WTC11 (cell line): ENCODE measurements at regions not wholly inside any gene's neighbourhood (a gene's known extent, or its start where the extent isn't known, plus 50 kb on each side); places are given as distances from the start of the nearest gene placed in this dataset.

Experiments
- ATAC-seq: fragments of 200-7000 bp; cut with Tn5 transposase; 2 replicates; pipeline ENCODE4 v1.10.0; 2021; ENCODE audit warnings: mild to moderate bottlenecking, moderate library complexity
- CTCF ChIA-PET: fragments of 300-600 bp; sonication (Branson Sonifier 250); formaldehyde crosslinking; loops from one replicate; lab custom pipeline; 2021; ENCODE audit warnings: antibody characterized with exemption; lab: Charles Lee
- POLR2A ChIA-PET: fragments of 350-600 bp; sonication (Branson Sonifier 250); formaldehyde crosslinking; loops from one replicate; lab custom pipeline; 2021; ENCODE audit warnings: antibody characterized with exemption; lab: Charles Lee
- DNase-seq: peaks from one replicate; pipeline ENCODE4 v3.0.0; 2021; ENCODE audit warnings: low spot score
- H3K27ac Mint-ChIP-seq: 2 replicates; pipeline ENCODE4 v1.8.0; 2021; ENCODE audit warnings: mixed read lengths
- H3K27me3 Mint-ChIP-seq: 2 replicates; pipeline ENCODE4 v1.8.0; 2021; ENCODE audit warnings: low read depth, mild to moderate bottlenecking, moderate library complexity, mixed read lengths
- H3K36me3 Mint-ChIP-seq: 2 replicates; pipeline ENCODE4 v1.8.0; 2021; ENCODE audit warnings: mixed read lengths
- H3K4me1 Mint-ChIP-seq: 2 replicates; pipeline ENCODE4 v1.8.0; 2022; ENCODE audit warnings: mixed read lengths
- H3K4me3 Mint-ChIP-seq: 2 replicates; pipeline ENCODE4 v1.8.0; 2021; ENCODE audit warnings: mild to moderate bottlenecking, moderate library complexity, mixed read lengths
- H3K9me3 Mint-ChIP-seq: 2 replicates; pipeline ENCODE4 v1.8.0; 2021; ENCODE audit warnings: mixed read lengths
- ATF2 ChIP-seq: sonication (generic); formaldehyde crosslinking; IDR thresholded peaks from 2 replicates; pipeline ENCODE4 v1.8.1; 2022; ENCODE audit warnings: low read depth, missing genetic modification reagents, borderline replicate concordance
- CREB1 ChIP-seq: sonication (generic); formaldehyde crosslinking; IDR thresholded peaks from 2 replicates; pipeline ENCODE4 v1.8.0; 2023; ENCODE audit warnings: mild to moderate bottlenecking, missing genetic modification reagents
- CTCF ChIP-seq: fragments of 200-600 bp; IDR thresholded peaks from 2 replicates; pipeline ENCODE4 v1.8.0; 2022; ENCODE audit warnings: antibody characterized with exemption
- E2F1 ChIP-seq: sonication (generic); formaldehyde crosslinking; IDR thresholded peaks from 2 replicates; pipeline ENCODE4 v1.8.0; 2022; ENCODE audit warnings: mild to moderate bottlenecking, missing genetic modification reagents
- ERG ChIP-seq: fragments of 250-450 bp; sonication (Bioruptor Pico); IDR thresholded peaks from 2 replicates; pipeline ENCODE4 v1.8.0; 2021; ENCODE audit warnings: mild to moderate bottlenecking
- FOXP4 ChIP-seq: sonication (generic); formaldehyde crosslinking; IDR thresholded peaks from 2 replicates; pipeline ENCODE4 v1.8.0; 2022; ENCODE audit warnings: mild to moderate bottlenecking, missing genetic modification reagents
- GABPB1 ChIP-seq: sonication (generic); formaldehyde crosslinking; IDR thresholded peaks from 2 replicates; pipeline ENCODE4 v1.8.1; 2023; ENCODE audit warnings: mild to moderate bottlenecking, missing genetic modification reagents
- JUN ChIP-seq: sonication (generic); formaldehyde crosslinking; IDR thresholded peaks from 2 replicates; pipeline ENCODE4 v1.8.0; 2023; ENCODE audit warnings: mild to moderate bottlenecking, missing genetic modification reagents
- KAT7 ChIP-seq: sonication (generic); formaldehyde crosslinking; IDR thresholded peaks from 2 replicates; pipeline ENCODE4 v1.8.1; 2023; ENCODE audit warnings: missing genetic modification reagents, mild to moderate bottlenecking, borderline replicate concordance
- MXD4 ChIP-seq: fragments of 250-450 bp; sonication (Bioruptor Pico); IDR thresholded peaks from 2 replicates; pipeline ENCODE4 v1.8.0; 2021; ENCODE audit warnings: mild to moderate bottlenecking, moderate library complexity, borderline replicate concordance
- NR3C1 ChIP-seq: sonication (generic); formaldehyde crosslinking; conservative IDR thresholded peaks from 2 replicates; pipeline ENCODE4 v1.8.1; 2023; ENCODE audit warnings: low read depth, mild to moderate bottlenecking, missing genetic modification reagents
- PRRX2 ChIP-seq: fragments of 250-450 bp; sonication (Bioruptor Pico); IDR thresholded peaks from 2 replicates; pipeline ENCODE4 v1.8.0; 2021; ENCODE audit warnings: mild to moderate bottlenecking
- RORB ChIP-seq: fragments of 250-450 bp; sonication (Bioruptor Pico); IDR thresholded peaks from 2 replicates; pipeline ENCODE4 v1.9.0; 2021; ENCODE audit warnings: mild to moderate bottlenecking
- STAT6 ChIP-seq: sonication (generic); formaldehyde crosslinking; conservative IDR thresholded peaks from 2 replicates; pipeline ENCODE4 v1.8.1; 2023; ENCODE audit warnings: mild to moderate bottlenecking, low read depth, missing genetic modification reagents, moderate library complexity
- TP53 ChIP-seq: sonication (generic); formaldehyde crosslinking; IDR thresholded peaks from 2 replicates; pipeline ENCODE4 v1.8.1; 2023; ENCODE audit warnings: mild to moderate bottlenecking, missing genetic modification reagents
- ZNF219 ChIP-seq: sonication (generic); formaldehyde crosslinking; IDR thresholded peaks from 2 replicates; pipeline ENCODE4 v1.8.0; 2023; ENCODE audit warnings: missing genetic modification reagents, mild to moderate bottlenecking, borderline replicate concordance
- ZNF232 ChIP-seq: sonication (generic); formaldehyde crosslinking; IDR thresholded peaks from 2 replicates; pipeline ENCODE4 v1.8.0; 2022; ENCODE audit warnings: mild to moderate bottlenecking, missing genetic modification reagents
- ZNF317 ChIP-seq: sonication (generic); formaldehyde crosslinking; IDR thresholded peaks from 2 replicates; pipeline ENCODE4 v1.8.1; 2023; ENCODE audit warnings: low read depth, mild to moderate bottlenecking, moderate library complexity, missing genetic modification reagents, borderline replicate concordance
- ZNF532 ChIP-seq: fragments of 250-450 bp; sonication (Bioruptor Pico); IDR thresholded peaks from 2 replicates; pipeline ENCODE4 v1.9.0; 2021; ENCODE audit warnings: mild to moderate bottlenecking, borderline replicate concordance
- ZNF671 ChIP-seq: fragments of 250-450 bp; sonication (Bioruptor Pico); IDR thresholded peaks from 2 replicates; pipeline ENCODE4 v1.8.0; 2021; ENCODE audit warnings: mild to moderate bottlenecking

- TF ChIP-seq E2F1 (no peak), KAT7 (CRISPR knock-in tag) (no peak), ZNF671 (CRISPR knock-in tag) (no peak), ERG (CRISPR knock-in tag) (no peak), CREB1 (CRISPR knock-in tag) (no peak), GABPB1 (CRISPR knock-in tag) (no peak), PRRX2 (no peak), NR3C1 (CRISPR knock-in tag) (no peak), TP53 (no peak)
Measured at GRCh38 chr3:82347585-82347984, 586.1 kb upstream of the GBE1 start (continued).

GRCh38 chr3:82342521-82342920, 581.1 kb upstream of the GBE1 start:
- no peak for DNase-seq
- Mint-ChIP-seq H3K36me3 (no peaks in the 10 kb centered on the region), H3K27me3 (no peaks in the 10 kb centered on the region), H3K9me3 (0 out of 2 replicates have a peak, but pooled peaks cover under 1% of the 10 kb centered on the region), H3K27ac (no peak overlapping the region), H3K4me3 (no peak overlapping the region), H3K4me1 (peaks cover 12% of the 10 kb centered on the region)
- TF ChIP-seq ZNF532 (CRISPR knock-in tag) = no peak
- no peak for TF ChIP-seq STAT6 (CRISPR knock-in tag)
- TF ChIP-seq JUN (CRISPR knock-in tag) = no peak
- no peak for TF ChIP-seq CTCF
- TF ChIP-seq ATF2 (CRISPR knock-in tag) = no peak
- no peak for TF ChIP-seq ZNF232
- no peak for TF ChIP-seq ZNF317
- TF ChIP-seq ERG (CRISPR knock-in tag) = no peak
- no peak for TF ChIP-seq RORB (CRISPR knock-in tag)
- TF ChIP-seq ZNF671 (CRISPR knock-in tag) = no peak
- no peak for TF ChIP-seq MXD4 (CRISPR knock-in tag)
- no peak for TF ChIP-seq FOXP4
- TF ChIP-seq ZNF219 = no peak
- ChIA-PET CTCF (no interaction called here), POLR2A (no interaction called here)
- no peak for ATAC-seq
